Esophagus muscularis mucosa (tissue), 3 donors: ENCODE measurements at regions not wholly inside any gene's neighbourhood (a gene's known extent, or its start where the extent isn't known, plus 50 kb on each side); places are given as distances from the start of the nearest gene placed in this dataset.

Experiments
- CTCF ChIP-seq, 3 experiments: fragments of 200-600 bp in 2 of 3; fragments of 450-650 bp in 1 of 3; sonication (generic) in 2 of 3; IDR thresholded peaks; one replicate each; pipeline ENCODE4 v1.5.1; 2017 to 2019; ENCODE audit warnings: antibody characterized with exemption in 3 of 3, mild to moderate bottlenecking in 2 of 3, moderate library complexity in 1 of 3
- POLR2A ChIP-seq: fragments of 450-650 bp; IDR thresholded peaks from one replicate; pipeline ENCODE4 v1.6.1; 2017; ENCODE audit warnings: antibody characterized with exemption, moderate library complexity, mild to moderate bottlenecking, low read depth
- POLR2AphosphoS5 ChIP-seq, 2 donors: sonication (generic); formaldehyde crosslinking; IDR thresholded peaks; one replicate each; pipeline ENCODE4 v1.6.1; 2017; ENCODE audit warnings: antibody characterized with exemption in 2 of 2

DNA sequence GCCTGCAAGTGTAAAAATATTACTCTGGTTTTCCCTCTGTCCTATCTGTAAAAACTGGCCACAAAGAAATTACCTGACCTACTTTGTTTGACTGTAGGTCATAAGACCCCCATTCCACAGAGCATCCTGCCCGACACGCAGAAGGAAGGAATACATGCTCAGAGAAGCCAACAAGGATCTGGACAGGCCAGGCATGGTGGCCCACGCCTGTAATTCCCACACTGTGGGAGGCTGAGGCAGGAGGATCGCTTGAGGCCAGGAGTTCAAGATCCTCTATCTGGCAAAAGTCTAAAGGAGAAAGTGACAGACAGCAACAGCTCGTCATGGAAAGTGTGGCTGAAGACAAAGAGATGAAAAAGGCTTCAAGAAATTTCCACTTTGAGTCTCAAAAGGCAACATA is 78.2 kb upstream of the RNU2-1 start:
- TF ChIP-seq CTCF (IDR thresholded peaks at IDR 0.05): no peak
- no peak for TF ChIP-seq POLR2A
- TF ChIP-seq POLR2AphosphoS5 (IDR thresholded peaks at IDR 0.05): no peak
